Fibroblast of lung (primary cell): ENCODE measurements at regions not wholly inside any gene's neighbourhood (a gene's known extent, or its start where the extent isn't known, plus 50 kb on each side); places are given as distances from the start of the nearest gene placed in this dataset.

ENCODE experiments used
- DNase-seq, 2 donors: peaks; one replicate each; pipeline versions ENCODE4 v3.0.0 to v3.0.0-alpha.2; 2010; ENCODE audit warnings: low read depth in 2 of 2
- H2AFZ ChIP-seq: 2 replicates; pipeline ENCODE4 v1.5.1; 2012; ENCODE audit warnings: low read length, control low read depth, inconsistent platforms
- H3K27ac ChIP-seq: 2 replicates; pipeline ENCODE4 v1.5.1; 2011; ENCODE audit warnings: low read length, control low read depth; ENCODE audit not compliant: insufficient read depth
- H3K27me3 ChIP-seq: 2 replicates; pipeline ENCODE4 v1.5.1; 2011; ENCODE audit warnings: mild to moderate bottlenecking, low read length; ENCODE audit not compliant: control insufficient read depth, insufficient read depth
- H3K36me3 ChIP-seq: 2 replicates; pipeline ENCODE4 v1.5.1; 2011; ENCODE audit warnings: low read length; ENCODE audit not compliant: control insufficient read depth, insufficient read depth
- H3K4me1 ChIP-seq: 2 replicates; pipeline ENCODE4 v1.5.1; 2011; ENCODE audit warnings: low read length; ENCODE audit not compliant: control insufficient read depth, insufficient read depth; ENCODE audit errors: extremely low read depth
- H3K4me2 ChIP-seq: 2 replicates; pipeline ENCODE4 v1.5.1; 2011; ENCODE audit warnings: low read length, control low read depth; ENCODE audit not compliant: insufficient read depth; ENCODE audit errors: extremely low read depth
- H3K4me3 ChIP-seq, 4 experiments: fragments of 200-600 bp in 1 of 4; sonication (generic) in 1 of 4; replicated peaks in 1 of 4; 2 replicates each; pipeline ENCODE4 v1.5.1; 2011 to 2016; ENCODE audit warnings: low read length in 4 of 4, low read depth in 3 of 4, mild to moderate bottlenecking in 3 of 4, control low read depth in 2 of 4, inconsistent platforms in 1 of 4, mixed read lengths in 1 of 4; ENCODE audit not compliant: insufficient read depth in 1 of 4; ENCODE audit errors: control extremely low read depth in 1 of 4
- H3K79me2 ChIP-seq: 2 replicates; pipeline ENCODE4 v1.5.1; 2012; ENCODE audit warnings: mild to moderate bottlenecking, low read length, inconsistent platforms; ENCODE audit not compliant: control insufficient read depth, insufficient read depth
- H3K9ac ChIP-seq: 2 replicates; pipeline ENCODE4 v1.5.1; 2011; ENCODE audit warnings: mild to moderate bottlenecking, low read length, control low read depth; ENCODE audit not compliant: insufficient read depth
- H3K9me3 ChIP-seq: 2 replicates; pipeline ENCODE4 v1.5.1; 2012; ENCODE audit warnings: low read depth, low read length; ENCODE audit not compliant: control insufficient read depth, insufficient read depth
- H4K20me1 ChIP-seq: 2 replicates; pipeline ENCODE4 v1.5.1; 2011; ENCODE audit warnings: low read length; ENCODE audit not compliant: control insufficient read depth, insufficient read depth; ENCODE audit errors: extremely low read depth
- CTCF ChIP-seq, 2 donors: IDR thresholded peaks in 1 of 2; conservative IDR thresholded peaks in 1 of 2; 1 replicate in 1 of 2; 2 replicates in 1 of 2; pipeline ENCODE4 v1.5.1; 2011 to 2012; ENCODE audit warnings: low read length in 2 of 2, control low read depth in 1 of 2, inconsistent platforms in 1 of 2, low read depth in 1 of 2, mild to moderate bottlenecking in 1 of 2
- EZH2 ChIP-seq: IDR thresholded peaks from 2 replicates; pipeline ENCODE4 v1.5.1; 2012; ENCODE audit warnings: low read length, control low read depth, mild to moderate bottlenecking; ENCODE audit errors: missing control alignments

- H3K9ac ChIP-seq = no peak overlapping the region
- H2AFZ ChIP-seq = no peak overlapping the region
- no peaks in the 10 kb centered on the region for H3K27me3 ChIP-seq
- H3K4me1 ChIP-seq = peaks cover 4% of the 10 kb centered on the region
- TF ChIP-seq CTCF (conservative IDR thresholded peaks at IDR 0.05 in 1 of 2, IDR thresholded peaks at IDR 0.05 in 1 of 2; ENCODE audit: low read depth in 1 of 2, low read length in 2 of 2) (no peak), EZH2 (no peak)
- no peak overlapping the region for H3K27ac ChIP-seq
- H3K36me3 ChIP-seq = no peaks in the 10 kb centered on the region
- no peak overlapping the region for H3K4me2 ChIP-seq
- H3K4me3 ChIP-seq = no peak overlapping the region
- DNase-seq = no peak
- H4K20me1 ChIP-seq = no peaks in the 10 kb centered on the region
- no peaks in the 10 kb centered on the region for H3K9me3 ChIP-seq
- no peaks in the 10 kb centered on the region for H3K79me2 ChIP-seq
Measured at GRCh38 chr1:209412566-209412965, 170.9 kb upstream of the CAMK1G start.

DNA sequence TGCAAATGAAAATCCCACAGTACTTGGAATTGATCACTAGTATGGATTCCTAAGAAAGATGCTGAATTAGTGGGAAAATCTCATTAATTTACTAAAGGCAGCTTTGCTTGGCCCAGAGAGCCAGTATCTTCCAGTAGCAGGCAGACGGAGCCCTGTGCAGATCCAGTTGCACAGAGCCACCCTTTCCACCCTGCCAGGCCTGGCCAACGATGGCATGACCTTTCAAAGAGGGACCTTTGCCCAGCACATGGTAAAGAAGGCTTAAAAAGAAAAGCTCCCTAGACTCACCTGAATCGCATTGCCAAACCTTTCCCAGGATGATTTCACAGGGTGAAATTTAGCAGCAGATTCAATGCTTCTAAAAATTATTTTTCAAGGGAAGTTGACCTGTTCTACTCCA is 170.5 kb upstream of the CAMK1G start:
- H3K4me3 ChIP-seq = no peak overlapping the region
- TF ChIP-seq CTCF (conservative IDR thresholded peaks at IDR 0.05 in 1 of 2, IDR thresholded peaks at IDR 0.05 in 1 of 2; ENCODE audit: low read depth in 1 of 2, low read length in 2 of 2) (no peak), EZH2 (no peak)
- DNase-seq = no peak
- no peak overlapping the region for H3K4me2 ChIP-seq
- no peaks in the 10 kb centered on the region for H3K79me2 ChIP-seq
- H2AFZ ChIP-seq = no peak overlapping the region
- H3K27me3 ChIP-seq = no peaks in the 10 kb centered on the region
- no peaks in the 10 kb centered on the region for H3K36me3 ChIP-seq
- H3K4me1 ChIP-seq = peaks cover 4% of the 10 kb centered on the region
- no peaks in the 10 kb centered on the region for H3K9me3 ChIP-seq
- H3K27ac ChIP-seq = no peak overlapping the region
- no peaks in the 10 kb centered on the region for H4K20me1 ChIP-seq
- H3K9ac ChIP-seq = no peak overlapping the region

- no peaks in the 10 kb centered on the region for H3K9me3 ChIP-seq
- no peaks in the 10 kb centered on the region for H3K79me2 ChIP-seq
- H2AFZ ChIP-seq = no peak overlapping the region
- H3K9ac ChIP-seq = no peak overlapping the region
- TF ChIP-seq EZH2 (no peak), CTCF (conservative IDR thresholded peaks at IDR 0.05 in 1 of 2, IDR thresholded peaks at IDR 0.05 in 1 of 2; ENCODE audit: low read depth in 1 of 2, low read length in 2 of 2) (no peak)
- H4K20me1 ChIP-seq = no peaks in the 10 kb centered on the region
- H3K36me3 ChIP-seq = no peaks in the 10 kb centered on the region
- peaks cover 4% of the 10 kb centered on the region for H3K4me1 ChIP-seq
- no peak for DNase-seq
- no peak overlapping the region for H3K4me2 ChIP-seq
- H3K27ac ChIP-seq = no peak overlapping the region
- no peak overlapping the region for H3K4me3 ChIP-seq
- no peaks in the 10 kb centered on the region for H3K27me3 ChIP-seq
Measured at GRCh38 chr1:209414803-209415329, 168.6 kb upstream of the CAMK1G start.
